ENCODE measurements at regions not wholly inside any gene's neighbourhood (a gene's known extent, or its start where the extent isn't known, plus 50 kb on each side); places are given as distances from the start of the nearest gene placed in this dataset.

GRCh38 chr4:55176497-55176896, 51.1 kb upstream of the KDR start:
- TF ChIP-seq CTCF (optimal IDR thresholded peaks at IDR 0.05 in 1 of 3, IDR thresholded peaks at IDR 0.05 in 1 of 3, conservative IDR thresholded peaks at IDR 0.05 in 1 of 3; ENCODE audit: extremely low read depth in 1 of 3, insufficient read depth in 2 of 3, low read length in 3 of 3) (no peak), EZH2 (IDR thresholded peaks at IDR 0.05; ENCODE audit: low read length) (no peak)

Measured in keratinocyte (primary cell).